Astrocyte (in vitro differentiated cells and primary cell): ENCODE measurements at regions not wholly inside any gene's neighbourhood (a gene's known extent, or its start where the extent isn't known, plus 50 kb on each side); places are given as distances from the start of the nearest gene placed in this dataset.

Experiments
- DNase-seq: peaks from one replicate; pipeline ENCODE4 v3.0.0-alpha.2; 2010; ENCODE audit warnings: low read depth
- FAIRE-seq: peaks from 2 replicates; lab custom pipeline; 2011; peaks lifted over from hg19 to GRCh38; lab: Jason Lieb, UNC
- H2AFZ ChIP-seq: 2 replicates; pipeline ENCODE4 v1.6.0; 2012; ENCODE audit warnings: low read depth, low read length, inconsistent platforms
- H3K27ac ChIP-seq: 2 replicates; pipeline ENCODE4 v1.5.1; 2011; ENCODE audit warnings: low read depth, low read length, inconsistent platforms
- H3K27me3 ChIP-seq: 2 replicates; pipeline ENCODE4 v1.6.0; 2011; ENCODE audit warnings: low read length, inconsistent platforms; ENCODE audit not compliant: insufficient read depth
- H3K36me3 ChIP-seq: 2 replicates; pipeline ENCODE4 v1.5.1; 2011; ENCODE audit warnings: low read length, inconsistent platforms; ENCODE audit not compliant: insufficient read depth
- H3K4me1 ChIP-seq: 2 replicates; pipeline ENCODE4 v1.5.1; 2011; ENCODE audit warnings: low read length, inconsistent platforms; ENCODE audit not compliant: insufficient read depth
- H3K4me2 ChIP-seq: 2 replicates; pipeline ENCODE4 v1.6.0; 2012; ENCODE audit warnings: low read length, inconsistent platforms
- H3K4me3 ChIP-seq: 2 replicates; pipeline ENCODE4 v1.5.1; 2011; ENCODE audit warnings: low read depth, mild to moderate bottlenecking, low read length, inconsistent platforms; ENCODE audit not compliant: insufficient read depth
- H3K79me2 ChIP-seq: 2 replicates; pipeline ENCODE4 v1.6.0; 2012; ENCODE audit warnings: mild to moderate bottlenecking, low read length, inconsistent platforms; ENCODE audit not compliant: insufficient read depth
- H3K9ac ChIP-seq: 2 replicates; pipeline ENCODE4 v1.6.0; 2012; ENCODE audit warnings: mild to moderate bottlenecking, low read length, inconsistent platforms
- H3K9me3 ChIP-seq: 2 replicates; pipeline ENCODE4 v1.5.1; 2012; ENCODE audit warnings: low read depth, mild to moderate bottlenecking, low read length, inconsistent platforms; ENCODE audit not compliant: insufficient read depth
- H4K20me1 ChIP-seq: 2 replicates; pipeline ENCODE4 v1.6.0; 2012; ENCODE audit warnings: low read length, inconsistent platforms; ENCODE audit not compliant: insufficient read depth
- H3K27ac Mint-ChIP-seq: one replicate; pipeline ENCODE4 v1.8.0; 2021; ENCODE audit warnings: mild to moderate bottlenecking, mixed read lengths; ENCODE audit not compliant: unreplicated experiment
- H3K27me3 Mint-ChIP-seq: one replicate; pipeline ENCODE4 v1.8.0; 2021; ENCODE audit warnings: low read depth, mixed read lengths; ENCODE audit not compliant: unreplicated experiment
- H3K36me3 Mint-ChIP-seq: one replicate; pipeline ENCODE4 v1.8.0; 2021; ENCODE audit warnings: low read depth, mixed read lengths; ENCODE audit not compliant: unreplicated experiment
- H3K4me1 Mint-ChIP-seq: one replicate; pipeline ENCODE4 v1.8.0; 2021; ENCODE audit warnings: low read depth, mixed read lengths; ENCODE audit not compliant: unreplicated experiment
- H3K4me3 Mint-ChIP-seq: one replicate; pipeline ENCODE4 v1.8.0; 2021; ENCODE audit warnings: mild to moderate bottlenecking, moderate library complexity, mixed read lengths; ENCODE audit not compliant: unreplicated experiment
- H3K9me3 Mint-ChIP-seq: one replicate; pipeline ENCODE4 v1.8.0; 2021; ENCODE audit warnings: mild to moderate bottlenecking, mixed read lengths; ENCODE audit not compliant: unreplicated experiment
- CTCF ChIP-seq: IDR thresholded peaks from 2 replicates; pipeline ENCODE4 v1.5.1; 2011; ENCODE audit warnings: low read depth, mild to moderate bottlenecking, inconsistent platforms, low read length, moderate library complexity; ENCODE audit not compliant: insufficient read depth
- EZH2 ChIP-seq: IDR thresholded peaks from 2 replicates; pipeline ENCODE4 v1.6.1; 2012; ENCODE audit warnings: mild to moderate bottlenecking, low read length, inconsistent platforms; ENCODE audit not compliant: insufficient read depth

- Mint-ChIP-seq H3K9me3 (no peaks in the 10 kb centered on the region), H3K27me3 (peaks cover 16% of the 10 kb centered on the region), H3K27ac (peak overlapping the region; percentile 4), H3K4me1 (peaks cover 2% of the 10 kb centered on the region), H3K4me3 (peak overlapping the region; percentile 85), H3K36me3 (no peaks in the 10 kb centered on the region)
- Histone ChIP-seq H3K9ac (peak overlapping the region; percentile 56), H3K27me3 (peaks cover 52% of the 10 kb centered on the region), H4K20me1 (no peaks in the 10 kb centered on the region), H3K4me1 (peaks cover 6% of the 10 kb centered on the region), H3K79me2 (no peaks in the 10 kb centered on the region), H3K4me2 (peak overlapping the region; percentile 94), H3K27ac (no peak overlapping the region), H3K4me3 (peak overlapping the region; percentile 67), H3K9me3 (no peaks in the 10 kb centered on the region), H3K36me3 (no peaks in the 10 kb centered on the region), H2AFZ (peak overlapping the region; percentile 83)
- FAIRE-seq (no peak), DNase-seq (peak; percentile 4)
- TF ChIP-seq CTCF (no peak), EZH2 (peak; percentile 96)
Observed at GRCh38 chr1:218164111-218164929, 120.8 kb upstream of the RRP15 start.

- DNase-seq (peak; percentile 2), FAIRE-seq (no peak)
- peak overlapping the region; percentile 94 for H3K4me2 ChIP-seq
- peak overlapping the region; percentile 84 for H3K4me3 Mint-ChIP-seq
- peak overlapping the region; percentile 56 for H3K9ac ChIP-seq
- H3K9me3 ChIP-seq: no peaks in the 10 kb centered on the region
- no peaks in the 10 kb centered on the region for H3K36me3 Mint-ChIP-seq
- H3K27me3 Mint-ChIP-seq: peaks cover 16% of the 10 kb centered on the region
- H3K4me1 ChIP-seq: peaks cover 6% of the 10 kb centered on the region
- no peak overlapping the region for H3K27ac Mint-ChIP-seq
- H3K27me3 ChIP-seq: peaks cover 49% of the 10 kb centered on the region
- peak overlapping the region; percentile 83 for H2AFZ ChIP-seq
- H3K27ac ChIP-seq: no peak overlapping the region
- peak; percentile 94 for TF ChIP-seq EZH2
- no peak for TF ChIP-seq CTCF
- no peaks in the 10 kb centered on the region for H3K79me2 ChIP-seq
- H3K4me1 Mint-ChIP-seq: peaks cover 2% of the 10 kb centered on the region
- H3K36me3 ChIP-seq: no peaks in the 10 kb centered on the region
- peak overlapping the region; percentile 67 for H3K4me3 ChIP-seq
- H4K20me1 ChIP-seq: no peaks in the 10 kb centered on the region
- no peaks in the 10 kb centered on the region for H3K9me3 Mint-ChIP-seq
Observed at GRCh38 chr1:218164930-218165700, 120.0 kb upstream of the RRP15 start.
